HG03378 (cell line): ENCODE measurements at regions not wholly inside any gene's neighbourhood (a gene's known extent, or its start where the extent isn't known, plus 50 kb on each side); places are given as distances from the start of the nearest gene placed in this dataset.
"Not testable (repeated sequence)": the region's sequence is repeated elsewhere in the genome, so short reads cannot be mapped to it uniquely, and the experiment has no call there.

Experiments used
- ATAC-seq: cut with Tn5 transposase; IDR thresholded peaks from one replicate; pipeline ENCODE4 v1.9.1; 2021; ENCODE audit warnings: mild to moderate bottlenecking, moderate library complexity; ENCODE audit not compliant: unreplicated experiment

- no peak for ATAC-seq
Observed at GRCh38 chr20:22842793-22843192, 192.3 kb upstream of the SSTR4 start.

DNA sequence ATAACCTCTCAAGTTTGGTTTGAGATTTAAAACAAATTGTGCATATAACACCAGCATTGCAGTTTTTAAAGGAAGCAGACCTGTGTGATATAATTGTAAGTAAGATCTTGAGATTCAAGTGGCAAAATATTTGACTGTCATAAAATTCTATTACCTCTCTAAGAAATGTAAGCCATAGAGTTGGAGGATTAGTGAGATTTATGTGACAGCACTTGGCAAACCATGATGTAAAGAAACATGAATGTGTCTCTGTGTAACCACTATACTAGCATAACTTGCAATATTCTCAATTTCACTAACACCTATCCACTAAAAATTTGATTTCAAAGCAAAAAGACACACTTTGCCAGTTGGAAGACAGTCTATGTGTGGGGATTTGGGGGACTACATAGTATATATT is 190.2 kb upstream of the SSTR4 start:
- no peak for ATAC-seq

GRCh38 chr20:22846863-22847262 is 188.2 kb upstream of the SSTR4 start:
- ATAC-seq, result no peak

DNA sequence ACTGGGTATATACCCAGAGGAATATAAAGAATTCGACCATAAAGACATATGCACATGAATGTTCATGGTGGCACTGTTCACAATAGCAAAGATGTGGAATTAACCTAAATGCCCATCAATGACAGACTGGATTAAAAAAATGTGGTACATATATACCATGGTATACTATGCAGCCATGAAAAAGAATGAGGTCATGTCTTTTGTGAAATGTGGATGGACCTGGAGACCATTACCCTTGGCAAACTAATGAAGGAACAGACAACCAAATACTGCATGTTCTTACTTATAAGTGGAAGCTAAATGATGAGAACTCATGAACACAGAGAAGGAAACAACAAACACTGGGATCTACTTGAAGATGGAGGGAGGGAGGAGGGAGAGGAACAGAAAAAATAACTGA is 186.7 kb upstream of the SSTR4 start:
- no peak for ATAC-seq

- not testable (repeated sequence) for ATAC-seq
Observed at GRCh38 chr20:22851679-22852346, 183.3 kb upstream of the SSTR4 start.

DNA sequence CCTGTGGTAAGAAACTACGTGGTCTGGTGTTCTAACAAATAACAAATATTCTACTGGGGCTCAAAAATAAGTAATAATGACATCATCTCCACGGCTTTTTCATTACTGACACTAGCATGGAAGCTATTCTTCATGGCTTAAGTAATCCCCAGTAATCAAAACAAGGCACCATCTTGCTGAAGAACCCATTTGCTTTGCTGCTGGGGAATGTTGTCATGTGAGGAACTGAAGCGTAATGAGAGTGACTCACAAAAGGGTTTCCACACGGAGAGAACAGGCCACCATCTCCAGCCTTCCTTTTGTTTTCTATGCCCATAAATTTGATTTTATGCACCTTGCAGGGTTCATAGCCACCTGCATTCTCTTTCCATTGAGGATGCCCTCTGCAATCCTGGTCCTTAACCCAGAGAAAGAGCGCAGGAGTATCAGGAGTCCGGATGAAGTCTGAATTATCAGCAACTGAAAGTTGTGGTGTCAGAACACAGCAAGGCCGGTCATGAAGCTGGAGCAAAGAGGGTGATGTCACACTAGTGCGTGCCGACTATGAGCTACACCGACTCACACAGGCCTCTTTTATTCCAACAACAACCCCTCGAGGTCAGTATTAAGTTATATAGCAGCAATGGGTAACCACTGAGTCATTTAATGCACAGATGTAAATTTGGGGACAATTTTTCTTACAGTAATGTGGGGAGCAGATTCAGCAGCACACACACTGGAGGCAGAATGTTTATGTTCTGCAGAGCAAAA is 173.7 kb upstream of the SSTR4 start:
- ATAC-seq, result no peak

- no peak for ATAC-seq
Observed at GRCh38 chr20:22861990-22862389, 173.1 kb upstream of the SSTR4 start.

- ATAC-seq, result no peak
Observed at GRCh38 chr20:22862671-22863230, 172.4 kb upstream of the SSTR4 start.

- ATAC-seq, result no peak
Observed at GRCh38 chr20:22863826-22864225, 171.3 kb upstream of the SSTR4 start.

- ATAC-seq, result no peak
Observed at GRCh38 chr20:22866812-22867341, 168.2 kb upstream of the SSTR4 start.

- no peak for ATAC-seq
Observed at GRCh38 chr20:22878166-22878565, 156.9 kb upstream of the SSTR4 start.

DNA sequence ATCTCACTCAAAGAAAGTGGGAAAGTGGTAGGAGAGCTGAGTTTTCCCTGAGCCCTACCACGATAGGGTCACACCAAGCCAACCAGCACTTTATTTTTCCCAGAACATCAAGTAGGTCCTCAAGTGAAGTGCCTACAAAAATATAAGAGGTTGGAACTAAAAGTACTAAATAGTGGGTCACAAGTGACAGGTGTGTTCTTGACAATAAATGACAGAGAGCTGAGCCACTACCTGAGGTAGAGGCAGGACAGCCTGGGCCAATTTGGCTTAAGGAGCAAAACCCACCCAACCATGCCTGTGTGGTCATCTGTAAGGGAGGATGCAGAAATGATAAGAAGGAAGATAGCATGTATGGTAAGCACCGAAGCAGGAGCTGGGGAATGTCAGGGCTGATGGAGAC is 154.8 kb upstream of the SSTR4 start:
- ATAC-seq, result no peak

DNA sequence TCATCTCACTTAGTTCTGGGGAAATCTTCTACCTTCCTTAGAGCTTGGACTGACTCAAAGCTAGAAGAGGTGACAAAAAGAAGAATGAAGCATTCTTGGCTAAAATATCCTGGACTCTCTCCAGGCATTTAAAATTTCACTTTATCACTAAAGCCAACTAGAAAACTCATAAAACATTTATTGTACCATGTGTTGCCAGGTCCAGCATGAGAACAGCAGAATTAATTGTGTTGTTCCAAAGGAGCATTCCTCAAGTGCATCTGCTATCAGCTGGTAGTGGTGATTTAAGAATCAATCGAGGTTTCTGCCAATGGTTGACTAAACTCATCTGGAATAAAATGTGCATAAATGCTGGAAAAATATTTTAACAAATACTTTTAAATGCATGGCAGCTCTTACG is 147.3 kb upstream of the SSTR4 start:
- ATAC-seq, result no peak

GRCh38 chr20:22890594-22891300 is 144.4 kb upstream of the SSTR4 start:
- ATAC-seq, result no peak

GRCh38 chr20:22901164-22901563 is 133.9 kb upstream of the SSTR4 start:
- no peak for ATAC-seq

DNA sequence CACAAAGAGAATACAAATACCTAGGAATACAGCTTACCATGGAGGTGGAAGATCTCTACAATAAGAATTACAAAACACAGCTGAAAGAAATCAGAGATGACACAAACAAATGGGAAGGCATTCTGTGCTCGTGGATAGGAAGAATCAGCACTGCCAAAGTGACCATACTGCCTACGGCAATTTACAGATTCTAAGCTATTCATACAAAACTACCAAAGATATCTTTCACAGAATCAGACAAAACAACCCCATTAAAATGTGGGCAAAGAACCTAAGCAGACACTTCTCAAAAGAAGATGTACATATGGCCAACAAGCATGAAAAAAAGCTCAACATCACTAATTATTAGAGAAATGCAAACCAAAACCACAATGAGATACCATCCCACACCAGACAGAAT is 133.2 kb upstream of the SSTR4 start:
- ATAC-seq, result no peak

GRCh38 chr20:22904386-22904785 is 130.7 kb upstream of the SSTR4 start:
- ATAC-seq, result no peak

DNA sequence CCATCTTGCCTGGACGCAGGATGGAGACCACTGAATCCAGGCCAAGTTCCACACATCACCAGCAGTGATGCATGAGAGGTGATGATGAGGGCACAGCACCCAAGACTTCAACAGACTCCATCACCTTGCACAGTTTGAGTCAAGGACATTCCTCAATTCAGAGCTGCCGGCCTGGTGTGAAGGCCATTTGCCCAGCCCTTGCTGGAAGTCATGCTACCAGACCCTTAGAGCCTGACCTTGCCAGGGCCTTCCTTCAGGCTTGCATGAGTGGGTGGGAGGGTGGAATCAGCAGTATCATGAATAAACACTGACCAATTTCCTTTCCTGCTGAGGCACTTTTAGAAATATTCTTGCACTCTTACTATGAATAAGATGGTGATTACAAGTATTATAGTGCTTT is 130.2 kb upstream of the SSTR4 start:
- ATAC-seq, result no peak

DNA sequence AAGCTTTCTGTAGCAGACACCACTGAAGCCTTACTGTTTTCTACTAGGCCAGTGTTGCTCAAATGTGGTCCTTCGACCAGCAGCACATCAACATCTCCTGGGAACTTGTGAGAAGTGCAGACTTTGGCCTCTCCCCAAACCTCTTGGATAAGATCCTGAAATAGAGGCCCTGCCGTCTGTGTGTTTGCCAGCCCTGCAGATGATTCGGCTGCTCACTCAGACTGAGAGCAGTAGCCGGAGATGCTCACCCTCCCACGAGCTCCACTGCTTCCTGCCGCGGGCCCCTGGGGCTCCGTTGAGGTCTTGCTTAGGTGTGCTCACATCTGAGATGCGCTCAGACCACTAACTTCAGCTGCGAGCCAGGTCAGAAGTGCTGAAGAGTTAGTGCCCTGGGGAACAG is 129.5 kb upstream of the SSTR4 start:
- no peak for ATAC-seq

GRCh38 chr20:22908437-22908836 is 126.7 kb upstream of the SSTR4 start:
- no peak for ATAC-seq

DNA sequence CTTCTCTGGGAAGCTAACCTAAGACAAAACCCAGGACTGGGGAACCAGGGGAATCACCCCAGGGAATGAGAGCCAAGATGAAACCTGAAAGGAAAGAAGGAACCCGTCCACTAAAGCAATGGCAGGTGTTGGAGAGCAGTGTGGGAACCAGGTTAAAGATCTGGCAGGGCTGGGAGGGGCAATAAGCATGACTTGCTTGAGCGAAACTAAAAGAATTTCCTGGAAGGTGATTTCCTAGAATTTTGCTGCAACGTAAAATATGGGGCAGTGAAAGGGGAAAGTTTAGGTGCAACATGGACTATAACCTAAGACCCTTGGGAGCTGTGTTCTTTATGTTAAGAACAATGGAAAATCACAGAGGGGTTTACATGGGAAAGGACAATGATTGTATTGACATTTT is 126.2 kb upstream of the SSTR4 start:
- no peak for ATAC-seq
